Keratinocyte (primary cell): ENCODE measurements at regions not wholly inside any gene's neighbourhood (a gene's known extent, or its start where the extent isn't known, plus 50 kb on each side); places are given as distances from the start of the nearest gene placed in this dataset.

ENCODE experiments used
- DNase-seq: peaks from one replicate; pipeline ENCODE4 v3.0.0-alpha.2; 2011; ENCODE audit warnings: low read depth, missing footprints, low spot score
- FAIRE-seq: peaks from 2 replicates; lab custom pipeline; 2011; peaks lifted over from hg19 to GRCh38; lab: Jason Lieb, UNC
- H2AFZ ChIP-seq: 2 replicates; pipeline ENCODE4 v1.6.0; 2012; ENCODE audit warnings: low read length, control low read depth, inconsistent platforms; ENCODE audit not compliant: control insufficient read depth
- H3K27ac ChIP-seq: 2 replicates; pipeline ENCODE4 v1.5.1; 2011; ENCODE audit warnings: low read length; ENCODE audit not compliant: control insufficient read depth, insufficient read depth
- H3K27me3 ChIP-seq: 3 replicates; pipeline ENCODE4 v1.6.0; 2011; ENCODE audit warnings: low read length; ENCODE audit not compliant: control insufficient read depth, insufficient read depth; ENCODE audit errors: extremely low read depth
- H3K36me3 ChIP-seq, 2 experiments: 2 replicates in 1 of 2; 3 replicates in 1 of 2; pipeline ENCODE4 v1.5.1; 2011; ENCODE audit warnings: low read length in 2 of 2, mild to moderate bottlenecking in 1 of 2; ENCODE audit not compliant: control insufficient read depth in 2 of 2, insufficient read depth in 2 of 2; ENCODE audit errors: extremely low read depth in 1 of 2
- H3K4me1 ChIP-seq: 3 replicates; pipeline ENCODE4 v1.5.1; 2011; ENCODE audit warnings: low read length; ENCODE audit not compliant: control insufficient read depth, insufficient read depth; ENCODE audit errors: extremely low read depth
- H3K4me2 ChIP-seq: 3 replicates; pipeline ENCODE4 v1.6.0; 2011; ENCODE audit warnings: low read depth, low read length; ENCODE audit not compliant: control insufficient read depth, insufficient read depth; ENCODE audit errors: extremely low read depth
- H3K4me3 ChIP-seq, 3 experiments: fragments of 200-600 bp in 1 of 3; sonication (generic) in 1 of 3; 2 replicates in 2 of 3; 3 replicates in 1 of 3; pipeline ENCODE4 v1.5.1; 2011 to 2016; ENCODE audit warnings: low read length in 3 of 3, mild to moderate bottlenecking in 3 of 3, control low read depth in 2 of 3, inconsistent platforms in 1 of 3, low read depth in 1 of 3, mixed read lengths in 1 of 3, mixed run types in 1 of 3, moderate library complexity in 1 of 3; ENCODE audit not compliant: control insufficient read depth in 2 of 3, insufficient read depth in 2 of 3; ENCODE audit errors: extremely low read depth in 1 of 3
- H3K79me2 ChIP-seq: 2 replicates; pipeline ENCODE4 v1.6.0; 2012; ENCODE audit warnings: low read length; ENCODE audit not compliant: control insufficient read depth, insufficient read depth
- H3K9ac ChIP-seq: 3 replicates; pipeline ENCODE4 v1.6.0; 2011; ENCODE audit warnings: low read length; ENCODE audit not compliant: control insufficient read depth, insufficient read depth; ENCODE audit errors: extremely low read depth
- H3K9me1 ChIP-seq: 3 replicates; pipeline ENCODE4 v1.6.0; 2011; ENCODE audit warnings: low read length; ENCODE audit not compliant: control insufficient read depth, insufficient read depth; ENCODE audit errors: extremely low read depth
- H3K9me3 ChIP-seq: 2 replicates; pipeline ENCODE4 v1.5.1; 2012; ENCODE audit warnings: low read depth, low read length; ENCODE audit not compliant: control insufficient read depth
- H4K20me1 ChIP-seq: 3 replicates; pipeline ENCODE4 v1.6.0; 2011; ENCODE audit warnings: low read length; ENCODE audit not compliant: control insufficient read depth, insufficient read depth; ENCODE audit errors: extremely low read depth
- EZH2 ChIP-seq: IDR thresholded peaks from one replicate; pipeline ENCODE4 v1.6.1; 2012; ENCODE audit warnings: inconsistent platforms, mild to moderate bottlenecking, low read length, moderate library complexity
- dilution Hi-C: fragments of 300-500 bp; cut with MboI; formaldehyde crosslinking; loops from one replicate; pipeline ENCODE4 v1.7.0; 2020; ENCODE audit warnings: low sequenced_read_pairs; ENCODE audit not compliant: extremely low pct_ligation_motif_present
- TF ChIP-seq, protein P1 (sequence below), 3 experiments: IDR thresholded peaks in 1 of 3; conservative IDR thresholded peaks in 1 of 3; optimal IDR thresholded peaks in 1 of 3; 2 replicates in 2 of 3; 3 replicates in 1 of 3; pipeline versions ENCODE3 to v1.5.1; 2011; ENCODE audit warnings: low read length in 3 of 3, mild to moderate bottlenecking in 3 of 3, moderate library complexity in 2 of 3, control low read depth in 1 of 3, inconsistent platforms in 1 of 3; ENCODE audit not compliant: insufficient read depth in 2 of 3; ENCODE audit errors: extremely low read depth in 1 of 3

DNA sequence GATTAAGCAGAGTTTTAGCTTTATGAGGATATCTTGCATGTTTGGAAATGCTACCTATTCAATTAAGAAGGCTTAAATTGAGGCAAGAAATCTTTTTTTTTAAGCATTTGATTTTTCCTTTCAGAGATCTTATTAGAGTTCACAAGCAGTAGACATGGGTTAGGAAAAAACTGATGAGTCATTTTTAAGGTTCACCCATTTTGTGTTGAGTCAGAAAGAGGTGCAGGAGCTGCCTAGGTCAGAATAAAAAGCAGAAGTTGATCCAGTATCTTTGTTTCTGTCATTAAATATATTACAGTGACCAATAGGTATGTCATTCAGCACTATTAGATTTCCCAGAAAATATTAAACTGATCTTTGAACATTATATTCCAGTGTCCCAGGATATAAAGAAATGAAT is 306.8 kb downstream of the LMBRD1 start:
- no peaks in the 10 kb centered on the region for H3K4me1 ChIP-seq
- H3K36me3 ChIP-seq: no peaks in the 10 kb centered on the region
- no peaks in the 10 kb centered on the region for H3K79me2 ChIP-seq
- H3K4me2 ChIP-seq: no peak overlapping the region
- H4K20me1 ChIP-seq: no peaks in the 10 kb centered on the region
- no peak for TF ChIP-seq EZH2
- TF ChIP-seq, protein P1, sequence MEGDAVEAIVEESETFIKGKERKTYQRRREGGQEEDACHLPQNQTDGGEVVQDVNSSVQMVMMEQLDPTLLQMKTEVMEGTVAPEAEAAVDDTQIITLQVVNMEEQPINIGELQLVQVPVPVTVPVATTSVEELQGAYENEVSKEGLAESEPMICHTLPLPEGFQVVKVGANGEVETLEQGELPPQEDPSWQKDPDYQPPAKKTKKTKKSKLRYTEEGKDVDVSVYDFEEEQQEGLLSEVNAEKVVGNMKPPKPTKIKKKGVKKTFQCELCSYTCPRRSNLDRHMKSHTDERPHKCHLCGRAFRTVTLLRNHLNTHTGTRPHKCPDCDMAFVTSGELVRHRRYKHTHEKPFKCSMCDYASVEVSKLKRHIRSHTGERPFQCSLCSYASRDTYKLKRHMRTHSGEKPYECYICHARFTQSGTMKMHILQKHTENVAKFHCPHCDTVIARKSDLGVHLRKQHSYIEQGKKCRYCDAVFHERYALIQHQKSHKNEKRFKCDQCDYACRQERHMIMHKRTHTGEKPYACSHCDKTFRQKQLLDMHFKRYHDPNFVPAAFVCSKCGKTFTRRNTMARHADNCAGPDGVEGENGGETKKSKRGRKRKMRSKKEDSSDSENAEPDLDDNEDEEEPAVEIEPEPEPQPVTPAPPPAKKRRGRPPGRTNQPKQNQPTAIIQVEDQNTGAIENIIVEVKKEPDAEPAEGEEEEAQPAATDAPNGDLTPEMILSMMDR (optimal IDR thresholded peaks at IDR 0.05 in 1 of 3, IDR thresholded peaks at IDR 0.05 in 1 of 3, conservative IDR thresholded peaks at IDR 0.05 in 1 of 3; ENCODE audit: extremely low read depth in 1 of 3, insufficient read depth in 2 of 3, low read length in 3 of 3): no peak
- no peak for DNase-seq
- H3K9ac ChIP-seq: no peak overlapping the region
- H3K27me3 ChIP-seq: no peaks in the 10 kb centered on the region
- H3K9me3 ChIP-seq: no peaks in the 10 kb centered on the region
- H3K9me1 ChIP-seq: no peaks in the 10 kb centered on the region
- dilution Hi-C loops: no loop called here
- H2AFZ ChIP-seq: no peak overlapping the region
- no peak for FAIRE-seq
- H3K4me3 ChIP-seq: no peak overlapping the region
- H3K27ac ChIP-seq: no peak overlapping the region

- dilution Hi-C loops: no loop called here
- Histone ChIP-seq H3K4me3 (no peak overlapping the region), H3K4me1 (no peaks in the 10 kb centered on the region), H3K9me3 (no peaks in the 10 kb centered on the region), H3K79me2 (no peaks in the 10 kb centered on the region), H3K27me3 (no peaks in the 10 kb centered on the region), H3K36me3 (no peaks in the 10 kb centered on the region), H3K4me2 (no peak overlapping the region), H2AFZ (no peak overlapping the region), H3K9me1 (no peaks in the 10 kb centered on the region), H3K27ac (no peak overlapping the region), H3K9ac (no peak overlapping the region), H4K20me1 (no peaks in the 10 kb centered on the region)
- FAIRE-seq (no peak), DNase-seq (no peak)
- TF ChIP-seq EZH2: no peak
- TF ChIP-seq, protein P1 (optimal IDR thresholded peaks at IDR 0.05 in 1 of 3, IDR thresholded peaks at IDR 0.05 in 1 of 3, conservative IDR thresholded peaks at IDR 0.05 in 1 of 3; ENCODE audit: extremely low read depth in 1 of 3, insufficient read depth in 2 of 3, low read length in 3 of 3): peak in 1 of 3 experiments; percentile 20
Observed at GRCh38 chr6:69487688-69488087, 309.1 kb downstream of the LMBRD1 start.
